Mesodermal cell (in vitro differentiated cells): ENCODE measurements at regions not wholly inside any gene's neighbourhood (a gene's known extent, or its start where the extent isn't known, plus 50 kb on each side); places are given as distances from the start of the nearest gene placed in this dataset.
A peak's percentile ranks its signal among the peaks of the same experiment; 100 is the strongest.
"Not testable (repeated sequence)": the region's sequence is repeated elsewhere in the genome, so short reads cannot be mapped to it uniquely, and the experiment has no call there.

Source experiments
- H3K27ac ChIP-seq: 2 replicates; pipeline ENCODE4 v1.7.0; 2013; ENCODE audit warnings: mild to moderate bottlenecking, low read depth, low read length, moderate library complexity; ENCODE audit not compliant: severe bottlenecking
- H3K36me3 ChIP-seq: 2 replicates; pipeline ENCODE4 v1.7.1; 2013; ENCODE audit warnings: mild to moderate bottlenecking, low read length, moderate library complexity; ENCODE audit not compliant: control insufficient read depth, insufficient read depth
- H3K4me1 ChIP-seq: one replicate; pipeline ENCODE4 v1.7.1; 2013; ENCODE audit warnings: mild to moderate bottlenecking, low read length; ENCODE audit not compliant: insufficient read depth, control insufficient read depth, poor library complexity, severe bottlenecking
- H3K4me3 ChIP-seq: 2 replicates; pipeline ENCODE4 v1.7.0; 2013; ENCODE audit warnings: low read length, control low read depth, mild to moderate bottlenecking; ENCODE audit not compliant: insufficient read depth, poor library complexity, severe bottlenecking; ENCODE audit errors: extremely low read depth
- H3K9me3 ChIP-seq: 2 replicates; pipeline ENCODE4 v1.7.1; 2013; ENCODE audit warnings: mild to moderate bottlenecking, low read length, moderate library complexity; ENCODE audit not compliant: control insufficient read depth
- WGBS, 2 experiments: methylation state at CpG; one replicate each; pipeline ENCODE4 v1.1.5; 2013; ENCODE audit warnings: missing lambda C conversion rate in 2 of 2; ENCODE audit not compliant: insufficient coverage in 2 of 2; 5-methylcytosine and 5-hydroxymethylcytosine counted together

- no peak overlapping the region for H3K4me3 ChIP-seq
Measured at GRCh38 chr6:34646714-34647113, 49.9 kb downstream of the ILRUN start.

DNA sequence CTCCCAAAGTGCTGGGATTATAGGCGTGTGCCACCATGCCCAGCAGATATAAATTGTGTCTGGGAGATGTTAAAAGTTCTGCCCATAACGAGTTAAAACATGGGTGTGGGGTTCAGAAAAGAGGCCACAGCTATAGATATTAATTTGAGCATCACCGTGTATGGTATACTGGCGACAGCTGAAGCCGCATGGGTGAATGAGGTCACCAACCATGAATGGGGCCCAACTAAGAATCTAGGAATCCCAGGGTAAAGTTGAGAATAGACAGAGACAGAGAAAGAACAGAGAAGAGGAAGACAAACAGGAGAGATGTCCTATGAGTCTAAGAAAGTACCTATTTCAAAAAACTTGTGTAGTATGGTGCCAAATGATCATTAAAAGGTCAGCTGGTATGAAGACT is 50.9 kb downstream of the ILRUN start:
- Histone ChIP-seq H3K36me3 (peaks cover 49% of the 10 kb centered on the region), H3K4me1 (no peaks in the 10 kb centered on the region), H3K4me3 (no peak overlapping the region), H3K27ac (no peak overlapping the region), H3K9me3 (no peaks in the 10 kb centered on the region)
- 90 to 93% methylated on average over 5 of the region's 5 CpGs for WGBS, 2 experiments

More at GRCh38 chr6:34646714-34647113, 49.9 kb downstream of the ILRUN start:
- WGBS, 2 experiments, result 100% methylated on average over 1 of the region's 2 CpGs
- H3K27ac ChIP-seq, result no peak overlapping the region
- no peaks in the 10 kb centered on the region for H3K4me1 ChIP-seq
- H3K36me3 ChIP-seq, result peaks cover 49% of the 10 kb centered on the region
- no peaks in the 10 kb centered on the region for H3K9me3 ChIP-seq

DNA sequence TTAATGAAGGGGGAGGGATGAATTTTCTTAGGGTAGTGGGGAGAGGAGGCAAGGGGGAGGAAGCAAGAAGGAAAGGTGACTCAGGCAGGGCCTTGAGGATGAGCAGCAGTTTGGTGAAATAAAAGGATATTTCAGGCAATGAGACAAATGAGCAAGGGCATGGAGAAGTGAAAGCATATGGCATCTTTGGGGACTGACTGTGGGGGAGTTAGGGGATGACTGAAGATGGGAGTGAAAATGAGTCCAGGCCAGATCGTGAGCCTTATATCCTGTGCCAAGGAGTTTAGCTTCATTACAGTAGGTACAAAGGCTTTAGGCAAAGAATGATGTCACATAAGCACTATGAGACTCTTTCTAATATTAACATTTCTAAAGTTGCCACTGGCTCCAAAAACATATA is 51.9 kb downstream of the ILRUN start:
- WGBS, 2 experiments, result 100% methylated on average over 1 of the region's 1 CpG; no CpG with 5 or more reads in 1 of the 2 experiments
- Histone ChIP-seq H3K4me3 (no peak overlapping the region), H3K4me1 (no peaks in the 10 kb centered on the region), H3K9me3 (no peaks in the 10 kb centered on the region), H3K36me3 (peaks cover 49% of the 10 kb centered on the region), H3K27ac (no peak overlapping the region)

DNA sequence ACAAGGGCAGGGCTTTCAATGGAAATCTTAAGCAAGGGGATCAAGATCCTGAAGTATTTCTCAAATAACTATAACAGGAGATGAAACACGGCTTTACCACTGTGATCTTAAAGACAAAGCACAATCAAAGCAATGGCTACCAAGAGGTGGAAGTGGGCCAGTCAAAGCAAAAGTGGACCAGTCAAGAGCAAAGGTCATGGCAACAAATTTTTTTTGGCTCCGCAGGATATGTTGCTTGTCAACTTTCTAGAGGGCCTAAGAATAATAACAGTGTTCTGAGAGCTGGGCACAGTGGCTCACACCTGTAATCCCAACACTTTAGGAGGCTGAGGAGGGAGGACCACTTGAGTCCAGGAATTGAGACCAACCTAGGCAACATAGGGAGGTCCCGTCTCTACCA is 54.1 kb downstream of the ILRUN start:
- Histone ChIP-seq H3K27ac (no peak overlapping the region), H3K36me3 (peaks cover 56% of the 10 kb centered on the region), H3K9me3 (no peaks in the 10 kb centered on the region), H3K4me3 (no peak overlapping the region), H3K4me1 (no peaks in the 10 kb centered on the region)
- WGBS, 2 experiments, result 100% methylated on average over 1 to 3 of the region's 3 CpGs

GRCh38 chr6:34640074-34640849 is 56.3 kb downstream of the ILRUN start:
- WGBS, 2 experiments, result 93% methylated on average over 14 to 16 of the region's 16 CpGs
- not testable (repeated sequence) for H3K9me3 ChIP-seq, H3K4me1 ChIP-seq, H3K4me3 ChIP-seq, H3K27ac ChIP-seq
- peaks cover 44% of the 10 kb centered on the region for H3K36me3 ChIP-seq

DNA sequence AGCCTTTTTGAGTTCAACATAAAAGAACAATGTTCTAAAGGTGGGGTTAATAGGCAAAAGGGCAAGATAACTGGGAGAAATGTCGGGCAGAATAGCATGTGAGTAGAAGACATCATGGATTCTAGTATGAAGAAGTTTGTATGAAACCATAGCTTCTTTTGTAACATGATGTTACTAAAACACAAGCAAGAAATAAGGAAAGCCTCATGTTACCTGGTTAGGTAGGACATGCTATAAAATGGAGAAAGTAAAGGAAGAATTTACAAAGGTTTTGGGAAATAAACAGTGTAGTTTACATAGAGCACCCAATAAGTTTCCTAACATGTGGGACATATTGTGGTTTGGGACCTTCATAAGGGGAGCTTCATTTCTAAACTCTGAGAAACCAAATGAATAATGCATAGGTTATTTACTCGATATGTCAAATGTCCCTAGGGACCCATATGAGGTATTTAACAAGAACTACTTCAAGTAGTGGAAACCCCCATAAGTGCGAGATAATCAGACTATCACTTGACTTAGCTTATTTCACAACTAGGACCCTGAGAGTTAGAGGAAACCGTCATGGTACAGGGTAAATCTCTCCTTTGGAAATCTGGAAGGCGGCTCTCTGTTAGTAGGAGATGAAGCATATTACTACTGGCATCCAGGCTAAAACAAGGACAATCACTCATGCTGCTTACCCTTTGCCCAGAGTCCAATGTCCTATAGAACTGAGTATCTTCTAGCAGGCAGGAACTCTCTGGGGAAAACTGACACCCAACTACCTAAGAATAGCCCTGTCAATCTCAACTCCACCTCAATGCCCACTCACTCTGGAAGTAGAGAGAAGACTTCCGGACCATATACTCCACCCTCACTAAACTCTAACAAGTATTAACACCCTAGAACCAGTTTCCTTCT is 57.5 kb downstream of the ILRUN start:
- Histone ChIP-seq H3K4me3 (no peak overlapping the region), H3K27ac (no peak overlapping the region), H3K9me3 (no peaks in the 10 kb centered on the region), H3K4me1 (no peaks in the 10 kb centered on the region), H3K36me3 (peaks cover 34% of the 10 kb centered on the region)
- WGBS, 2 experiments, result 100% methylated on average over 3 of the region's 6 CpGs

DNA sequence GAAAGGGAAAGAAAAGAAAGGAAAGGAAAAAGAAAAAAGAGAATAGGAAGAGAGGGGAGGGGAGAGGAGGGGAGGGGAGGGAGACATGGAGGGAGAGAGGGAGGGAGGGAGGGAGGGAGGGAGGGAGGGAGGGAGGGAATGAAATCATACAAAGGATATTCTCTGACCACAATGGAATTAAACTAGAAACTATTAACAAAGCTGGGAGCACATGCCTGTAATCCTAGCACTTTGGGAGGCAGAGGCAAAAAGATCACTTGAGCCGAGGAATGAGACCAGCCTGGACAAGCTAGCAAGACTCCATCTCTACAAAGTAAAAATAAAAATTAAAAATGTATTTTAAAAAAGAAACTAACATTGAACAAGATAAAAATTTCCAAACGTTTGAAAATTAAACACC is 62.8 kb downstream of the ILRUN start:
- no CpG with 5 or more reads among the region's 2 CpGs for WGBS, 2 experiments
- H3K27ac ChIP-seq, result no peak overlapping the region
- H3K9me3 ChIP-seq, result no peaks in the 10 kb centered on the region
- peaks cover 25% of the 10 kb centered on the region for H3K36me3 ChIP-seq
- H3K4me1 ChIP-seq, result no peaks in the 10 kb centered on the region
- H3K4me3 ChIP-seq, result no peak overlapping the region

- H3K4me1 ChIP-seq, result no peaks in the 10 kb centered on the region
- H3K36me3 ChIP-seq, result peaks cover 24% of the 10 kb centered on the region
- H3K4me3 ChIP-seq, result no peak overlapping the region
- H3K9me3 ChIP-seq, result no peaks in the 10 kb centered on the region
- H3K27ac ChIP-seq, result no peak overlapping the region
- WGBS, 2 experiments, result 95 to 100% methylated on average over 1 to 2 of the region's 2 CpGs
Measured at GRCh38 chr6:34633256-34633655, 63.3 kb downstream of the ILRUN start.

DNA sequence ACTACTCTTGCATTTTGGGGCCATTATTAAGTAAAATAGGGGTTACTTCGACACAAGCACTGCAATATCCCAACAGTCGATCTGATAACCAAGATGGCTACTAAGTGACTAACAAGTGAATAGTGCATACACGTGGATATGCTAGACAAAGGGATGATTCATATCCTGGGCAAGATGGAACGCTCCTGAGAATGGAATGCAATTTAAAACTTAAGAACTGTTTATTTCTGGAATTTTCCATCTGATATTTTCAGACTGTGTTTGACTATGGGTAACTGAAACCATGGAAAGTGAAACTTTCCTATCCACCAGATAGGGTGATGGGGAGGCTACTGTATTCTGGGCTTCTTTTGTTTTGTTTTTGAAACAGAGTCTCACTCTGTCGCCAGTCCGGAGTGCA is 66.5 kb downstream of the ILRUN start:
- Histone ChIP-seq H3K27ac (peak overlapping the region; percentile 83), H3K4me3 (no peak overlapping the region), H3K9me3 (no peaks in the 10 kb centered on the region), H3K36me3 (peaks cover 18% of the 10 kb centered on the region), H3K4me1 (no peaks in the 10 kb centered on the region)
- WGBS, 2 experiments, result 79 to 95% methylated on average over 4 to 5 of the region's 6 CpGs

GRCh38 chr6:34627296-34627695 is 69.3 kb downstream of the ILRUN start:
- Histone ChIP-seq H3K4me1 (no peaks in the 10 kb centered on the region), H3K27ac (no peak overlapping the region), H3K9me3 (no peaks in the 10 kb centered on the region), H3K4me3 (no peak overlapping the region), H3K36me3 (peaks cover 18% of the 10 kb centered on the region)
- WGBS, 2 experiments, result 100% methylated on average over 2 of the region's 3 CpGs; no CpG with 5 or more reads in 1 of the 2 experiments
